ENCODE measurements at regions not wholly inside any gene's neighbourhood (a gene's known extent, or its start where the extent isn't known, plus 50 kb on each side); places are given as distances from the start of the nearest gene placed in this dataset.

DNA sequence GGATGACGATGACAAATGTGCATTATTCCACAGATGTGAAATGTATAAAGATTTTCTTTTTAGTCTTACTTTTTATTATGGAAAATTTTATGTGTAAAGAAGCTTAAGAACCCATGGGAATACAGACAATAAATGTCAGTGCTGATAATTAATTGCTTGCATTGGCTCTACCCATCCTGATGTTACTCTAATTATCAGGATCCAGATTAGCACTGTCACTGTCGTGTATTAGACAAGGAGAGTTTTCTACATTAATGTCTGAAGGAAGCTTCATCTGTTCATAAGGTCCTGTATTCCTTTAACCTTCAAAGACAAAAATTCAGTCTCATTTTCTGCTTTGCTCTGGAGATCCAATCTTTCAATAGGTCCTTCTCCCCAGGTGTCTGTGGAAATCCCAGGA is 259.1 kb upstream of the ADAMTS5 start:
- Histone ChIP-seq H3K36me3 (no peaks in the 10 kb centered on the region), H3K4me1 (no peaks in the 10 kb centered on the region), H3K9me3 (no peaks in the 10 kb centered on the region), H3K27ac (no peak overlapping the region), H3K27me3 (no peaks in the 10 kb centered on the region), H3K4me3 (no peak overlapping the region)
- TF ChIP-seq, protein P1, sequence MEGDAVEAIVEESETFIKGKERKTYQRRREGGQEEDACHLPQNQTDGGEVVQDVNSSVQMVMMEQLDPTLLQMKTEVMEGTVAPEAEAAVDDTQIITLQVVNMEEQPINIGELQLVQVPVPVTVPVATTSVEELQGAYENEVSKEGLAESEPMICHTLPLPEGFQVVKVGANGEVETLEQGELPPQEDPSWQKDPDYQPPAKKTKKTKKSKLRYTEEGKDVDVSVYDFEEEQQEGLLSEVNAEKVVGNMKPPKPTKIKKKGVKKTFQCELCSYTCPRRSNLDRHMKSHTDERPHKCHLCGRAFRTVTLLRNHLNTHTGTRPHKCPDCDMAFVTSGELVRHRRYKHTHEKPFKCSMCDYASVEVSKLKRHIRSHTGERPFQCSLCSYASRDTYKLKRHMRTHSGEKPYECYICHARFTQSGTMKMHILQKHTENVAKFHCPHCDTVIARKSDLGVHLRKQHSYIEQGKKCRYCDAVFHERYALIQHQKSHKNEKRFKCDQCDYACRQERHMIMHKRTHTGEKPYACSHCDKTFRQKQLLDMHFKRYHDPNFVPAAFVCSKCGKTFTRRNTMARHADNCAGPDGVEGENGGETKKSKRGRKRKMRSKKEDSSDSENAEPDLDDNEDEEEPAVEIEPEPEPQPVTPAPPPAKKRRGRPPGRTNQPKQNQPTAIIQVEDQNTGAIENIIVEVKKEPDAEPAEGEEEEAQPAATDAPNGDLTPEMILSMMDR (IDR thresholded peaks at IDR 0.05), result no peak
- no peak for DNase-seq (ENCODE audit: low spot score)

DNA sequence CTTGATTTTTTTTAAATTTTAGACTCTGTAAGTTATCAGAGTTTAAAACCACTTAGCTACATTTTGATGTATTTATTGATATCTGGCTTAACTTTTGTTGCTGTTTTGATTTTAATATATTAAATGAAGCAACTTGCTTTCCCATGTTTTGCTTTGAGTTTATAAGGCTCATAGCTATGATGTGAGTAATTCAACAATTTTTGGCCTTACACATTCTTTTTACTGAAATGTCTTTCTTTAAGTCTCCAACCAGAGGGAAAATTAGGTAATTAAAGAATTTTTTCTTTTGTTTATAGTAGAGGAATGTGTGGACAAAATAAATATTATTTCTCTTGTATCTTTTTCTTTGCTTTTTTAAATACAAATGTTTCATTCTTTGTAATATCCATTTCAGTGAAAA is 258.3 kb upstream of the ADAMTS5 start:
- Histone ChIP-seq H3K4me3 (no peak overlapping the region), H3K27me3 (no peaks in the 10 kb centered on the region), H3K4me1 (no peaks in the 10 kb centered on the region), H3K27ac (no peak overlapping the region), H3K9me3 (no peaks in the 10 kb centered on the region), H3K36me3 (no peaks in the 10 kb centered on the region)
- TF ChIP-seq, protein P1 (IDR thresholded peaks at IDR 0.05), result no peak
- no peak for DNase-seq (ENCODE audit: low spot score)

DNA sequence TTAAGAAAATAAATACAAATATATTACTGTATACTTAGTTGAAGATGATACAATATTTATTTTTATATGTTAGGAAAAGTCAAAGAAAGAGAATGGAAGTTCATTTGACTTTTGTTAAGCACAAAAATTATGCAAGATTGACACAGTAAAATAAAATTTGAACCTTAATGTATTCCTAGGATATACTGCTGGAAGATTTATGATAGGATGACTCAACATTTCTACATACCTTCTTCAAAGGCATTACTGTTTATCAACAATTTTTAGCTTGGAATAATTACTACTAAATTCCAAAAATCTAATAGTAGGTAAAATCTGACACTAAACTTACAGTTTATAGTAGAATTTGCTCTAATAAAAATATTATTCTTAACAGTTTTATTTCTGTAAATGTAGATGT is 257.3 kb upstream of the ADAMTS5 start:
- TF ChIP-seq, protein P1 (IDR thresholded peaks at IDR 0.05), result no peak
- DNase-seq (ENCODE audit: low spot score), result no peak
- H3K27ac ChIP-seq, result no peak overlapping the region
- H3K27me3 ChIP-seq, result no peaks in the 10 kb centered on the region
- H3K36me3 ChIP-seq, result no peaks in the 10 kb centered on the region
- H3K4me1 ChIP-seq, result no peaks in the 10 kb centered on the region
- H3K4me3 ChIP-seq, result no peak overlapping the region
- no peaks in the 10 kb centered on the region for H3K9me3 ChIP-seq

DNA sequence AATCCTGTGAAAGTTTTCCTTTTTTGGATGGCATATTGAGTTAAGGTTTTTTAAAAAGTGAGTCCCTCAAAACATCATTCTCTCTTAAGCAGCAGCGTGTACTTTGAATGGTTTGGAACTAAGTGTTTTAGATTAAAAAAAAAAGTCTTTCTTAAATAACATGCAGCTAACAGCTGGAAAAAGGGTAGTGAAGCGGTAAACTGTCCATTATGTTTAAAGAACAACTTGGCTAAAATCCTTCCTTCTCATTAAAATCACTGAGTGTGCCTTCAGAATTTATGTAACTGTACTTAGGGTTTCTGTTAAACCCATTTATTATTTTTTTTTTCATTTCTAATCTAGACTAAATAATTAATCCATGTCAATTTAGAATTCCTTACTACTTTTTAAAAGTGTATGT is 254.2 kb upstream of the ADAMTS5 start:
- H3K27ac ChIP-seq, result no peak overlapping the region
- H3K4me3 ChIP-seq, result no peak overlapping the region
- H3K4me1 ChIP-seq, result no peaks in the 10 kb centered on the region
- H3K36me3 ChIP-seq, result no peaks in the 10 kb centered on the region
- TF ChIP-seq, protein P1 (IDR thresholded peaks at IDR 0.05), result no peak
- H3K27me3 ChIP-seq, result no peaks in the 10 kb centered on the region
- no peak for DNase-seq (ENCODE audit: low spot score)
- H3K9me3 ChIP-seq, result no peaks in the 10 kb centered on the region

DNA sequence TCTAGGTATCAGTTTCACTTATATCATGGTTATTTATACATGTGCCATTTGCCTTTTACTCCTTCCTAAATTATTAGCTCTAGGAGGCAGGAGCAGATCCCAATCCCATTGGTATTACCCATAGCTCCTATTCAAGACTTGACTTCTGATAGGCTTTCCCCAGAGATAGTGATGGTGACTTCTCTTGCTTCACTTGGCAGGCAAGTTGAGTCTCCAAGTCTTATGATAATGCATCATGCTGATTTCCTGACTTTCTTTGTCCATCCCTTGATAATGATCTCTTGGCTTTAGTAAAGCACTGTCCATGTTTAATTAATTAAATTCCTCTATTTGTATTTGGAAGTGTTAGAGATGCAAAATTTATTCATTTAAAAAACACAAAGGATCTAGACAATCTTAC is 253.5 kb upstream of the ADAMTS5 start:
- TF ChIP-seq, protein P1 (IDR thresholded peaks at IDR 0.05), result no peak
- Histone ChIP-seq H3K27ac (no peak overlapping the region), H3K9me3 (no peaks in the 10 kb centered on the region), H3K27me3 (no peaks in the 10 kb centered on the region), H3K4me3 (no peak overlapping the region), H3K36me3 (no peaks in the 10 kb centered on the region), H3K4me1 (no peaks in the 10 kb centered on the region)
- no peak for DNase-seq (ENCODE audit: low spot score)

DNA sequence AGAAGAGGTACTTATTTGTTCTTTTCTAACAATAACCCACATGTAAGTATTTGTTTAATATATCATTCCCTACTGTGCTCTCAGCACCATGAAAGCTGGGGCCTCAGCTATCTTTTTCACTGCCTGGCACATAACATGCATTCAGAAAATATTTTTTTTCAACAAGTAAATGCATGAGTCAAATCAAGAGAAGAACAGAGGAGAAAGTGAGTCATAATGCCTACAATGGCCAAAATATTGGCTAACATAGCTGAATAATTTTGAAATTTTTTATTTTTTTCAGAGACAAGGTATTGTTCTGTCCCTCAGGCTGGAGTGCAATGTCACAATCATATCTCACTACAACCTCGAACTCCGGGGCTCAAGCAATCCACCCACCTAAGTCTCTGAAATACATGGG is 252.2 kb upstream of the ADAMTS5 start:
- H3K9me3 ChIP-seq, result no peaks in the 10 kb centered on the region
- H3K27ac ChIP-seq, result no peak overlapping the region
- TF ChIP-seq, protein P1 (IDR thresholded peaks at IDR 0.05), result no peak
- H3K27me3 ChIP-seq, result no peaks in the 10 kb centered on the region
- H3K36me3 ChIP-seq, result no peaks in the 10 kb centered on the region
- no peak overlapping the region for H3K4me3 ChIP-seq
- DNase-seq (ENCODE audit: low spot score), result no peak
- no peaks in the 10 kb centered on the region for H3K4me1 ChIP-seq
